ENCODE measurements at regions not wholly inside any gene's neighbourhood (a gene's known extent, or its start where the extent isn't known, plus 50 kb on each side); places are given as distances from the start of the nearest gene placed in this dataset.

- Histone ChIP-seq H3K4ac (ENCODE audit: low read depth in 1 of 2, low read length in 2 of 2) (no peak overlapping the region), H2BK12ac (ENCODE audit: low read length in 2 of 2) (no peak overlapping the region), H3K27ac (ENCODE audit: low read length, poor library complexity, severe bottlenecking) (no peak overlapping the region), H2AK5ac (ENCODE audit: low read length, severe bottlenecking) (no peak overlapping the region), H3K18ac (ENCODE audit: low read depth in 1 of 2, low read length in 2 of 2) (no peak overlapping the region), H3K9me3 (ENCODE audit: control insufficient read depth, low read length) (peaks cover 3% of the 10 kb centered on the region), H3K36me3 (ENCODE audit: control insufficient read depth in 1 of 2, insufficient read depth in 2 of 2, low read depth in 1 of 2, low read length in 2 of 2) (no peaks in the 10 kb centered on the region), H2AFZ (ENCODE audit: low read depth, low read length) (no peak overlapping the region), H3K4me1 (ENCODE audit: control insufficient read depth, insufficient read depth, low read depth, low read length) (no peaks in the 10 kb centered on the region), H2BK120ac (ENCODE audit: low read depth, low read length) (no peak overlapping the region), H2BK5ac (ENCODE audit: low read depth, low read length, poor library complexity, severe bottlenecking) (no peak overlapping the region), H3K4me3 (ENCODE audit: insufficient read depth in 1 of 2, low read depth in 1 of 2, low read length in 2 of 2) (no peak overlapping the region), H3K14ac (ENCODE audit: low read length in 2 of 2) (no peak overlapping the region), H3K9ac (ENCODE audit: low read length) (no peak overlapping the region), H2BK15ac (ENCODE audit: low read depth, poor library complexity, severe bottlenecking) (no peak overlapping the region), H4K8ac (ENCODE audit: low read length) (no peak overlapping the region), H3K27me3 (ENCODE audit: control insufficient read depth in 1 of 2, insufficient read depth in 1 of 2, low read length in 2 of 2) (no peaks in the 10 kb centered on the region), H4K91ac (ENCODE audit: low read length) (no peak overlapping the region), H3K4me2 (ENCODE audit: low read length, poor library complexity, severe bottlenecking) (no peak overlapping the region), H3K79me1 (replicated peaks; ENCODE audit: low read length, poor library complexity, severe bottlenecking) (no peaks in the 10 kb centered on the region), H3K23ac (ENCODE audit: low read length in 2 of 2) (no peak overlapping the region)
- no CpG with 5 or more reads among the region's 1 CpG for WGBS
- no peak for DNase-seq
These were observed 1111.0 kb upstream of the SLC39A10 start for GRCh38 chr2:194545978-194546377.

GRCh38 chr2:194539425-194539824 lies 1117.6 kb upstream of the SLC39A10 start:
- Histone ChIP-seq H4K91ac (ENCODE audit: low read length) (no peak overlapping the region), H3K4me3 (ENCODE audit: insufficient read depth in 1 of 2, low read depth in 1 of 2, low read length in 2 of 2) (no peak overlapping the region), H3K36me3 (ENCODE audit: control insufficient read depth in 1 of 2, insufficient read depth in 2 of 2, low read depth in 1 of 2, low read length in 2 of 2) (no peaks in the 10 kb centered on the region), H3K23ac (ENCODE audit: low read length in 2 of 2) (no peak overlapping the region), H3K9ac (ENCODE audit: low read length) (no peak overlapping the region), H3K9me3 (ENCODE audit: control insufficient read depth, low read length) (peaks cover 9% of the 10 kb centered on the region), H2AFZ (ENCODE audit: low read depth, low read length) (no peak overlapping the region), H3K4ac (ENCODE audit: low read depth in 1 of 2, low read length in 2 of 2) (no peak overlapping the region), H2BK120ac (ENCODE audit: low read depth, low read length) (no peak overlapping the region), H3K18ac (ENCODE audit: low read depth in 1 of 2, low read length in 2 of 2) (no peak overlapping the region), H3K27ac (ENCODE audit: low read length, poor library complexity, severe bottlenecking) (no peak overlapping the region), H2BK15ac (ENCODE audit: low read depth, poor library complexity, severe bottlenecking) (no peak overlapping the region), H3K27me3 (ENCODE audit: control insufficient read depth in 1 of 2, insufficient read depth in 1 of 2, low read length in 2 of 2) (no peaks in the 10 kb centered on the region), H2BK12ac (ENCODE audit: low read length in 2 of 2) (no peak overlapping the region), H2AK5ac (ENCODE audit: low read length, severe bottlenecking) (no peak overlapping the region), H3K4me1 (ENCODE audit: control insufficient read depth, insufficient read depth, low read depth, low read length) (no peaks in the 10 kb centered on the region), H2BK5ac (ENCODE audit: low read depth, low read length, poor library complexity, severe bottlenecking) (no peak overlapping the region), H3K14ac (ENCODE audit: low read length in 2 of 2) (no peak overlapping the region), H3K79me1 (replicated peaks; ENCODE audit: low read length, poor library complexity, severe bottlenecking) (no peaks in the 10 kb centered on the region), H4K8ac (ENCODE audit: low read length) (no peak overlapping the region), H3K4me2 (ENCODE audit: low read length, poor library complexity, severe bottlenecking) (no peak overlapping the region)
- no peak for DNase-seq

- Histone ChIP-seq H3K4me2 (ENCODE audit: low read length, poor library complexity, severe bottlenecking) (no peak overlapping the region), H3K9me3 (ENCODE audit: control insufficient read depth, low read length) (peaks cover 2% of the 10 kb centered on the region), H3K14ac (ENCODE audit: low read length in 2 of 2) (no peak overlapping the region), H4K91ac (ENCODE audit: low read length) (no peak overlapping the region), H2AK5ac (ENCODE audit: low read length, severe bottlenecking) (no peak overlapping the region), H3K9ac (ENCODE audit: low read length) (no peak overlapping the region), H2AFZ (ENCODE audit: low read depth, low read length) (no peak overlapping the region), H3K36me3 (ENCODE audit: control insufficient read depth in 1 of 2, insufficient read depth in 2 of 2, low read depth in 1 of 2, low read length in 2 of 2) (no peaks in the 10 kb centered on the region), H2BK120ac (ENCODE audit: low read depth, low read length) (no peak overlapping the region), H3K4me3 (ENCODE audit: insufficient read depth in 1 of 2, low read depth in 1 of 2, low read length in 2 of 2) (no peak overlapping the region), H3K23ac (ENCODE audit: low read length in 2 of 2) (no peak overlapping the region), H2BK12ac (ENCODE audit: low read length in 2 of 2) (no peak overlapping the region), H3K27ac (ENCODE audit: low read length, poor library complexity, severe bottlenecking) (no peak overlapping the region), H3K4me1 (ENCODE audit: control insufficient read depth, insufficient read depth, low read depth, low read length) (no peaks in the 10 kb centered on the region), H3K27me3 (ENCODE audit: control insufficient read depth in 1 of 2, insufficient read depth in 1 of 2, low read length in 2 of 2) (no peaks in the 10 kb centered on the region), H2BK5ac (ENCODE audit: low read depth, low read length, poor library complexity, severe bottlenecking) (no peak overlapping the region), H3K18ac (ENCODE audit: low read depth in 1 of 2, low read length in 2 of 2) (no peak overlapping the region), H3K79me1 (replicated peaks; ENCODE audit: low read length, poor library complexity, severe bottlenecking) (no peaks in the 10 kb centered on the region), H3K4ac (ENCODE audit: low read depth in 1 of 2, low read length in 2 of 2) (no peak overlapping the region), H4K8ac (ENCODE audit: low read length) (no peak overlapping the region), H2BK15ac (ENCODE audit: low read depth, poor library complexity, severe bottlenecking) (no peak overlapping the region)
- DNase-seq, result no peak
These were observed 1130.9 kb upstream of the SLC39A10 start for GRCh38 chr2:194526121-194526520.

GRCh38 chr2:194514281-194514680 lies 1142.7 kb upstream of the SLC39A10 start:
- Histone ChIP-seq H2BK5ac (ENCODE audit: low read depth, low read length, poor library complexity, severe bottlenecking) (no peak overlapping the region), H3K4me3 (ENCODE audit: insufficient read depth in 1 of 2, low read depth in 1 of 2, low read length in 2 of 2) (no peak overlapping the region), H3K4me2 (ENCODE audit: low read length, poor library complexity, severe bottlenecking) (no peak overlapping the region), H3K79me1 (replicated peaks; ENCODE audit: low read length, poor library complexity, severe bottlenecking) (no peaks in the 10 kb centered on the region), H3K4ac (ENCODE audit: low read depth in 1 of 2, low read length in 2 of 2) (no peak overlapping the region), H3K18ac (ENCODE audit: low read depth in 1 of 2, low read length in 2 of 2) (no peak overlapping the region), H3K14ac (ENCODE audit: low read length in 2 of 2) (no peak overlapping the region), H3K9me3 (ENCODE audit: control insufficient read depth, low read length) (peaks cover 19% of the 10 kb centered on the region), H3K36me3 (ENCODE audit: control insufficient read depth in 1 of 2, insufficient read depth in 2 of 2, low read depth in 1 of 2, low read length in 2 of 2) (no peaks in the 10 kb centered on the region), H2AK5ac (ENCODE audit: low read length, severe bottlenecking) (no peak overlapping the region), H3K9ac (ENCODE audit: low read length) (no peak overlapping the region), H2BK120ac (ENCODE audit: low read depth, low read length) (no peak overlapping the region), H2AFZ (ENCODE audit: low read depth, low read length) (no peak overlapping the region), H2BK15ac (ENCODE audit: low read depth, poor library complexity, severe bottlenecking) (no peak overlapping the region), H2BK12ac (ENCODE audit: low read length in 2 of 2) (no peak overlapping the region), H3K4me1 (ENCODE audit: control insufficient read depth, insufficient read depth, low read depth, low read length) (no peaks in the 10 kb centered on the region), H3K27me3 (ENCODE audit: control insufficient read depth in 1 of 2, insufficient read depth in 1 of 2, low read length in 2 of 2) (no peaks in the 10 kb centered on the region), H3K23ac (ENCODE audit: low read length in 2 of 2) (no peak overlapping the region), H3K27ac (ENCODE audit: low read length, poor library complexity, severe bottlenecking) (no peak overlapping the region), H4K8ac (ENCODE audit: low read length) (no peak overlapping the region), H4K91ac (ENCODE audit: low read length) (no peak overlapping the region)
- 49% methylated on average over 2 of the region's 2 CpGs for WGBS
- no peak for DNase-seq
